GM23338 (cell line): ENCODE measurements at regions not wholly inside any gene's neighbourhood (a gene's known extent, or its start where the extent isn't known, plus 50 kb on each side); places are given as distances from the start of the nearest gene placed in this dataset.

Experiments
- ATAC-seq: fragments of 200-7000 bp; cut with Tn5 transposase; 3 replicates; pipeline ENCODE4 v1.9.1; 2020
- DNase-seq: peaks from one replicate; pipeline ENCODE4 v3.0.0-alpha.2; 2015; ENCODE audit warnings: low spot score
- H2AFZ ChIP-seq: fragments of 200-600 bp; sonication (generic); 2 replicates; pipeline ENCODE4 v1.8.0; 2016; ENCODE audit warnings: antibody characterized with exemption, mild to moderate bottlenecking, moderate library complexity
- H3F3A ChIP-seq: fragments of 200-600 bp; sonication (generic); replicated peaks from 2 replicates; pipeline ENCODE4 v1.8.0; 2017; ENCODE audit warnings: antibody characterized with exemption, mixed run types, low read depth
- H3K27ac ChIP-seq: fragments of 200-600 bp; sonication (generic); 2 replicates; pipeline ENCODE4 v1.6.1; 2016; ENCODE audit warnings: low read depth
- H3K27me3 ChIP-seq: fragments of 200-600 bp; sonication (generic); 2 replicates; pipeline ENCODE4 v1.8.0; 2016; ENCODE audit warnings: mild to moderate bottlenecking, mixed run types, moderate library complexity; ENCODE audit not compliant: insufficient read depth
- H3K36me3 ChIP-seq: fragments of 200-600 bp; sonication (generic); 2 replicates; pipeline ENCODE4 v1.8.0; 2016; ENCODE audit warnings: mild to moderate bottlenecking; ENCODE audit not compliant: insufficient read depth
- H3K4me1 ChIP-seq: fragments of 200-600 bp; sonication (generic); 2 replicates; pipeline ENCODE4 v1.8.0; 2016; ENCODE audit warnings: mild to moderate bottlenecking, moderate library complexity; ENCODE audit not compliant: insufficient read depth
- H3K4me2 ChIP-seq: fragments of 200-600 bp; sonication (generic); 2 replicates; pipeline ENCODE4 v1.7.1; 2017; ENCODE audit warnings: mixed run types
- H3K4me3 ChIP-seq: fragments of 200-600 bp; sonication (generic); 2 replicates; pipeline ENCODE4 v1.6.1; 2016; ENCODE audit warnings: mixed run types
- H3K79me2 ChIP-seq: fragments of 200-600 bp; sonication (generic); replicated peaks from 2 replicates; pipeline ENCODE4 v1.8.0; 2017; ENCODE audit warnings: mild to moderate bottlenecking; ENCODE audit not compliant: insufficient read depth
- H3K9me2 ChIP-seq: fragments of 200-600 bp; sonication (generic); 2 replicates; pipeline ENCODE4 v1.8.0; 2017; ENCODE audit not compliant: insufficient read depth
- H4K20me1 ChIP-seq: fragments of 200-600 bp; sonication (generic); replicated peaks from 2 replicates; pipeline ENCODE4 v1.8.0; 2017; ENCODE audit warnings: mild to moderate bottlenecking; ENCODE audit not compliant: insufficient read depth
- H3K27ac Mint-ChIP-seq: 2 replicates; pipeline ENCODE4 v1.8.0; 2020; ENCODE audit warnings: inconsistent platforms, mild to moderate bottlenecking, moderate library complexity, mixed read lengths
- H3K27me3 Mint-ChIP-seq: 3 replicates; pipeline ENCODE4 v1.8.0; 2022; ENCODE audit warnings: low read depth, mild to moderate bottlenecking, moderate library complexity, mixed read lengths, inconsistent platforms; ENCODE audit not compliant: insufficient read depth, poor library complexity
- H3K36me3 Mint-ChIP-seq: 3 replicates; pipeline ENCODE4 v1.8.0; 2021; ENCODE audit warnings: low read depth, mild to moderate bottlenecking, inconsistent platforms, moderate library complexity, mixed read lengths
- H3K4me1 Mint-ChIP-seq: 3 replicates; pipeline ENCODE4 v1.8.0; 2020; ENCODE audit warnings: mild to moderate bottlenecking, inconsistent platforms, mixed read lengths
- H3K4me3 Mint-ChIP-seq: 3 replicates; pipeline ENCODE4 v1.8.0; 2021; ENCODE audit warnings: moderate library complexity, mild to moderate bottlenecking, inconsistent platforms, mixed read lengths
- H3K9me3 Mint-ChIP-seq: 3 replicates; pipeline ENCODE4 v1.8.0; 2020; ENCODE audit warnings: moderate library complexity, mild to moderate bottlenecking, inconsistent platforms, mixed read lengths
- CREB1 ChIP-seq: fragments of 250-450 bp; sonication (Bioruptor Pico); IDR thresholded peaks from 2 replicates; pipeline ENCODE4 v1.5.0; 2020; ENCODE audit warnings: low read depth, mild to moderate bottlenecking, moderate library complexity
- CTCF ChIP-seq, 2 experiments: fragments of 200-600 bp in 1 of 2; sonication (generic) in 1 of 2; conservative IDR thresholded peaks; 2 replicates each; pipeline versions ENCODE4 v1.5.1 to v1.6.1; 2016 to 2017; ENCODE audit warnings: antibody characterized with exemption in 2 of 2, low read depth in 2 of 2, mild to moderate bottlenecking in 2 of 2, moderate library complexity in 1 of 2
- EZH2 ChIP-seq: fragments of 200-600 bp; sonication (generic); IDR thresholded peaks from one replicate; pipeline ENCODE4 v1.8.0; 2017; ENCODE audit warnings: antibody characterized with exemption, mild to moderate bottlenecking, low read depth; ENCODE audit not compliant: unreplicated experiment
- EZH2phosphoT487 ChIP-seq: fragments of 200-600 bp; sonication (generic); IDR thresholded peaks from one replicate; pipeline ENCODE4 v1.8.1; 2018; ENCODE audit warnings: antibody characterized with exemption; ENCODE audit not compliant: unreplicated experiment
- JUNB ChIP-seq: IDR thresholded peaks from one replicate; pipeline ENCODE4 v1.6.1; 2016; ENCODE audit warnings: antibody characterized with exemption; ENCODE audit not compliant: unreplicated experiment
- NANOG ChIP-seq: IDR thresholded peaks from 2 replicates; pipeline ENCODE4 v1.6.1; 2016; ENCODE audit warnings: antibody characterized with exemption, borderline replicate concordance
- POLR2AphosphoS5 ChIP-seq: IDR thresholded peaks from 2 replicates; pipeline ENCODE4 v1.6.1; 2016; ENCODE audit warnings: antibody characterized with exemption, low read depth
- REST ChIP-seq: IDR thresholded peaks from one replicate; pipeline ENCODE4 v1.6.1; 2018; ENCODE audit warnings: antibody characterized with exemption; ENCODE audit not compliant: unreplicated experiment
- STAT1 ChIP-seq: IDR thresholded peaks from one replicate; pipeline ENCODE4 v1.6.1; 2016; ENCODE audit warnings: antibody characterized with exemption; ENCODE audit not compliant: unreplicated experiment
- ZNF114 ChIP-seq: fragments of 250-450 bp; sonication (Bioruptor Pico); IDR thresholded peaks from 2 replicates; pipeline ENCODE4 v1.5.0; 2020; ENCODE audit warnings: mild to moderate bottlenecking, moderate library complexity
- ZNF331 ChIP-seq: fragments of 250-450 bp; sonication (Bioruptor Pico); IDR thresholded peaks from 2 replicates; pipeline ENCODE4 v1.5.0; 2020; ENCODE audit warnings: low read depth, mild to moderate bottlenecking, moderate library complexity

- TF ChIP-seq REST, result no peak
- TF ChIP-seq NANOG, result no peak
Observed at GRCh38 chr7:17682586-17682985, 257.7 kb downstream of the SNX13 start (continued).

- Histone ChIP-seq H3K9me2 (peaks cover 3% of the 10 kb centered on the region; the same call in 1 of the 2 replicates), H2AFZ (no peak overlapping the region), H3K4me2 (no peak overlapping the region), H4K20me1 (no peaks in the 10 kb centered on the region), H3K4me1 (no peaks in the 10 kb centered on the region), H3F3A (no peaks in the 10 kb centered on the region), H3K4me3 (no peak overlapping the region), H3K36me3 (no peaks in the 10 kb centered on the region), H3K27ac (no peak overlapping the region), H3K79me2 (no peaks in the 10 kb centered on the region), H3K27me3 (no peaks in the 10 kb centered on the region)
- DNase-seq (no peak), ATAC-seq (no peak)
- H3K36me3 Mint-ChIP-seq, result no peaks in the 10 kb centered on the region; the same call in 2 of the 3 replicates
- no peaks in the 10 kb centered on the region for H3K4me1 Mint-ChIP-seq
- peaks cover 2% of the 10 kb centered on the region for H3K27me3 Mint-ChIP-seq
- H3K27ac Mint-ChIP-seq, result no peak overlapping the region
- peaks cover 3% of the 10 kb centered on the region; the same call in 1 of the 3 replicates for H3K9me3 Mint-ChIP-seq
- no peak overlapping the region for H3K4me3 Mint-ChIP-seq
- TF ChIP-seq EZH2 (no peak), CREB1 (CRISPR knock-in tag) (no peak), POLR2AphosphoS5 (no peak), ZNF331 (CRISPR knock-in tag) (no peak), ZNF114 (CRISPR knock-in tag) (no peak), REST (no peak), EZH2phosphoT487 (no peak), JUNB (no peak), STAT1 (no peak), CTCF (conservative IDR thresholded peaks at IDR 0.05; ENCODE audit: low read depth in 2 of 2) (no peak)
Observed at GRCh38 chr7:17685141-17685540, 255.2 kb downstream of the SNX13 start.
